ENCODE measurements at regions not wholly inside any gene's neighbourhood (a gene's known extent, or its start where the extent isn't known, plus 50 kb on each side); places are given as distances from the start of the nearest gene placed in this dataset.
"Not testable (repeated sequence)": the region's sequence is repeated elsewhere in the genome, so short reads cannot be mapped to it uniquely, and the experiment has no call there.

- FAIRE-seq = no peak
These were observed 1738.2 kb downstream of the TP53TG3F start for GRCh38 chr16:35197656-35198055.

DNA sequence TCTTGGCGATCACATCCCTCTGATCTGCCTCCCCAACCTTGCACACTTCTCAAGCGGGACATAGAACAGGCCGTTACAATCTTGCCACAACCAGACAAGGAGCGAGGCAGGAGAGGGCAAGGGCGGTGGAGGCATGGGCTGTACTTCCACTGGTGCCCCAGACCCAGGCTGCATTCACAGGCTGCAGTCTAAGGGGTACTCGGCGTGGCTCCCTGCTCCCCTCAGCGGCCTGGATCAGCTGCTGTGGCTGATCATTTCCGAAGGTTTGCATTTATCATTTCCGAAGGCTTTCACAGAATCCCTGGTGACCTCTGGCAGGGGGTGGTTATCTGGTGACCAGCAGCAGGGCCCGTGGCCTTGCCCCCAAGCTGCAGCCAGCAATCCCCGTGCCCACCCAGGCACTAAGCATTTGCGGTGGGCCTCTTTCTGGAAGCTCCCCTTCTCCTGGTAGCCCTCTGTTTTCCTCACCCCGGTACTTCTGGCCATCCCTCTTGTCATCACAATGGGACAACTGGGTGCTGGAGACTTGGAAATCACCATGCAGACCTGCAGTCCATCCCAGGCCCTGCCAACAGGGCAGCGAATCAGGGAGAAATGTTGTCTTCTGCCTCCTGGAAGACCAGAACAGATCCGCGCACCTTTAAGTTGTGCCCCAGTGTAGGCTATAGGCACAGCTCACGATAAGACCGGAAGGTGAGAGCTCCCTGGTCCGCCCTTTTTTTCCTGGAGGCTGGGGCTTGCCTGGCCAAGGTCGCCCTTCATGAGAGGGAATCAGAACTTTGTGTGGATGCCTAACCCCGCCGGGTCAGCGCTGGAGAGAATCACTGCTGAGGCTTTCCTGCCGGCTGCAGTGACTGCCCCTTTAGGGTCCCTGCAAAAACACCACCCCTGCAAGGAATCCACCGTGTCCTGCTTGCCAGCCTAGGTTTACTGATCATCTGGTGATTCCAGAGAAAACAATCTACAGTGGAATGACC is 1739.1 kb downstream of the TP53TG3F start:
- FAIRE-seq = no peak

- FAIRE-seq = no peak
These were observed 1741.2 kb downstream of the TP53TG3F start for GRCh38 chr16:35200662-35201061.

GRCh38 chr16:35201151-35201550 is 1741.7 kb downstream of the TP53TG3F start:
- no peak for FAIRE-seq

DNA sequence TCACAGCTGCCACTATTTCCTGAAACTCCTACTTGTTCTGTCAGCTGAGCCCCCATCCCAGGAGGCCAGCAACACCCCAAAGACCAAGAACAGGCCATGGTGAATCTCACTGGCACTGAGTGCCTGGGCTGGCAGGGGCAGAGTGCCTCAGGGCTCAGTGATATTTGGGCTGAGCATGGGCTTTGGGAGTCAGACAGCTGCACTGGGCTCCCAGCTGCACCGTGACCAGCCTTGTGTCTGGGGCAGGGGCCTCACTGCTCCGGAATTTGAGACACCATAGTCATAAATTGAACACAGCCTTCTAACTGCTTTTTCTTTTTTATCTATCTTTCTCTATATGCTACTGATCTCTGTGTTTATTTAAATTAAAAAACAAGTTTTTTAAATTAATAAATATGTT is 1744.2 kb downstream of the TP53TG3F start:
- FAIRE-seq = no peak

- FAIRE-seq = no peak
These were observed 1747.9 kb downstream of the TP53TG3F start for GRCh38 chr16:35207059-35207999.

- FAIRE-seq = no peak
These were observed 1748.9 kb downstream of the TP53TG3F start for GRCh38 chr16:35208001-35208935.

- FAIRE-seq = no peak
These were observed 1751.4 kb downstream of the TP53TG3F start for GRCh38 chr16:35210681-35211433.

- no peak for FAIRE-seq
These were observed 1755.4 kb downstream of the TP53TG3F start for GRCh38 chr16:35214840-35215239.

DNA sequence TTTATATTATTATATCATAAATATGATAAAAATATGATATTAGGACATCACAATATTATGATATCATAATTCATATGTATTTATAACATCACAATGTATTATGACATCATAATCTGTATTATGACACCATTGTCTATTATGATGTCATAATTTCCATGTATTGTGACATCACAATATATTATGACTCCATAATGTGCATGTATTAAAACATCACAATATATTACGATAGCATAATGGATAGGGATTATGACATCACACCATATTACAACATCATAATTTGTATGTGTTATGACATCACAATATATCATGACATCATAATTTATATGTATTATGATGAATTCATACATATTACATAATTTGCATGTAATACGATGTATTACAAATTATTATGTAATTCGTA is 1755.9 kb downstream of the TP53TG3F start:
- FAIRE-seq = no peak

GRCh38 chr16:35216261-35216660 is 1756.8 kb downstream of the TP53TG3F start:
- not testable (repeated sequence) for FAIRE-seq

- FAIRE-seq = no peak
These were observed 1762.2 kb downstream of the TP53TG3F start for GRCh38 chr16:35221482-35222185.

- FAIRE-seq = no peak
These were observed 1775.3 kb downstream of the TP53TG3F start for GRCh38 chr16:35234679-35235078.

- FAIRE-seq = no peak
These were observed 1780.1 kb downstream of the TP53TG3F start for GRCh38 chr16:35239561-35239960.

- FAIRE-seq = peak; percentile 28
These were observed 1789.6 kb downstream of the TP53TG3F start for GRCh38 chr16:35249051-35249450.

GRCh38 chr16:35252356-35252936 is 1793.0 kb downstream of the TP53TG3F start:
- no peak for FAIRE-seq

- FAIRE-seq = no peak
These were observed 1795.9 kb downstream of the TP53TG3F start for GRCh38 chr16:35255186-35255803.

DNA sequence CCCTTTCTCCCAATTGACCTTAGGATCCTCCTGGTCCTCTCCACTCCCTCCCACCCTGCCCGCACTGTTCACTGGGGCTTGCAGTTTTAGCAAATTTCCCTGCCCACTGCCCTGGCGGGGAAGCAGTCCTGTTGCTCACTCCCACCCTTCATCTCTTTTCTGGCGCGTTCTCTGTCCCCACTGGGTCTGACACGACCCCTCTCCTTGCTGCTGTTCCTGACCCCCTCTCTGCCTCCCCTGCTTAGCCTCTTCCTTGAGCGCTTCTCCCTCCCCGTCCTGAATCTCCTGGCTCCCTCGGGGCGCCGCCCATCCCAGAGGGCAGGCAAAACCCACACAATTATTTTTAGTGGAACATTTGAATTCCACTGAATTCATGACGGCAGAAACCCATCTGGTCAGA is 1796.4 kb downstream of the TP53TG3F start:
- FAIRE-seq = no peak

DNA sequence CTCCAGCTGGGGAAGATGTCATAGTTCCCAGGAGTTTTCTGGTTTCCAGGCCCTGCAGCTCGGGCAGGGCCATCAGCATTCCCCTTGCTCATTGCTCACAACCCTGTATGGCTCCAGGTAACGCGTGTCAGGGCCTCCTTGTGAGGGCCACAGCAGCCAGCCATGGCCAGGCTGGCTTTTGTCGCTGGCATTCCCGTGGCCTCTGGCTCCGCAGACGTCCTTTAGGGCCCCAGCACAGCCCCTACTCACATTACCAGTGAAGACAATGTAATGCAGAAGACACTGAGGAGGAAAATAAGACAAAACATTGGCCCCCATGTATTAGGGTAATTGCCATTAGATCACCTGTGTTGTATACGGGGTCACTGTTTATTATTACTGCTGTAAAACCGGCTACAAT is 1799.0 kb downstream of the TP53TG3F start:
- FAIRE-seq = no peak

GRCh38 chr16:35295856-35296255 is 1836.4 kb downstream of the TP53TG3F start:
- no peak for FAIRE-seq

Data from TTC549 (cell line).